ENCODE measurements at regions not wholly inside any gene's neighbourhood (a gene's known extent, or its start where the extent isn't known, plus 50 kb on each side); places are given as distances from the start of the nearest gene placed in this dataset.

- no TSS peak for BruUV-seq (replicated peaks)
- no peak for TF ChIP-seq CTCF (IDR thresholded peaks at IDR 0.05)
- no peak for TF ChIP-seq SIN3A (IDR thresholded peaks at IDR 0.05; ENCODE audit: borderline replicate concordance, insufficient read depth, low read depth, low read length)
- TF ChIP-seq TCF7L2 (IDR thresholded peaks at IDR 0.05; ENCODE audit: low read depth, low read length): no peak
- no peak for TF ChIP-seq REST (IDR thresholded peaks at IDR 0.05; ENCODE audit: insufficient read depth in 1 of 2, low read depth in 2 of 2, low read length in 1 of 2)
- TF ChIP-seq POLR2AphosphoS5 (IDR thresholded peaks at IDR 0.05; ENCODE audit: low read depth, low read length): no peak
- intact Hi-C loops (cut with micrococcal nuclease; ENCODE audit: unreplicated experiment) (no loop called here), in situ Hi-C loops (cut with HindIII; ENCODE audit: low pct_unique_long_range_greater_than_20kb, low sequenced_read_pairs) (no loop called here)
- Histone ChIP-seq H3K36me3 (ENCODE audit: control insufficient read depth, insufficient read depth, low read length) (no peaks in the 10 kb centered on the region), H3K27me3 (ENCODE audit: control insufficient read depth, insufficient read depth, low read length) (no peaks in the 10 kb centered on the region; the same call in 1 of the 2 replicates), H3K9me3 (ENCODE audit: control insufficient read depth, insufficient read depth, low read depth, low read length) (peaks cover 3% of the 10 kb centered on the region; the same call in 1 of the 2 replicates), H3K4me3 (ENCODE audit: low read depth in 2 of 2, low read length in 2 of 2) (no peak overlapping the region), H3K4me1 (ENCODE audit: control insufficient read depth, insufficient read depth, low read length) (no peaks in the 10 kb centered on the region), H3K27ac (ENCODE audit: low read length) (no peak overlapping the region)
- POLR2A ChIA-PET: no interaction called here
- no peak for ATAC-seq
- DNase-seq (ENCODE audit: low read depth, low spot score): no peak
- CTCF ChIA-PET: no interaction called here
Observed at GRCh38 chr6:14235653-14236356, 118.2 kb downstream of the CD83 start.

- no peak for DNase-seq (ENCODE audit: low read depth, low spot score)
- BruUV-seq (replicated peaks): no TSS peak
- ChIA-PET CTCF (no interaction called here), POLR2A (no interaction called here)
- Histone ChIP-seq H3K9me3 (ENCODE audit: control insufficient read depth, insufficient read depth, low read depth, low read length) (peaks cover 3% of the 10 kb centered on the region; the same call in 1 of the 2 replicates), H3K27me3 (ENCODE audit: control insufficient read depth, insufficient read depth, low read length) (no peaks in the 10 kb centered on the region), H3K4me1 (ENCODE audit: control insufficient read depth, insufficient read depth, low read length) (no peaks in the 10 kb centered on the region), H3K4me3 (ENCODE audit: low read depth in 2 of 2, low read length in 2 of 2) (no peak overlapping the region), H3K27ac (ENCODE audit: low read length) (no peak overlapping the region), H3K36me3 (ENCODE audit: control insufficient read depth, insufficient read depth, low read length) (no peaks in the 10 kb centered on the region)
- intact Hi-C loops (cut with micrococcal nuclease; ENCODE audit: unreplicated experiment) (no loop called here), in situ Hi-C loops (cut with HindIII; ENCODE audit: low pct_unique_long_range_greater_than_20kb, low sequenced_read_pairs) (no loop called here)
- TF ChIP-seq CTCF (IDR thresholded peaks at IDR 0.05): no peak
- ATAC-seq: no peak
Observed at GRCh38 chr6:14239097-14239496, 121.5 kb downstream of the CD83 start.
